Liver (tissue), 3 donors: ENCODE measurements at regions not wholly inside any gene's neighbourhood (a gene's known extent, or its start where the extent isn't known, plus 50 kb on each side); places are given as distances from the start of the nearest gene placed in this dataset.

Experiments
- CTCF ChIP-seq: fragments of 150-350 bp; IDR thresholded peaks from 2 replicates; pipeline ENCODE4 v1.5.1; 2017; ENCODE audit warnings: improper control_type of control experiment, low read depth, low read length; ENCODE audit not compliant: missing input control
- FOXA1 ChIP-seq: IDR thresholded peaks from 2 replicates; pipeline ENCODE4 v1.6.1; 2016; ENCODE audit warnings: antibody characterized with exemption
- GABPA ChIP-seq, 2 donors: IDR thresholded peaks in 1 of 2; conservative IDR thresholded peaks in 1 of 2; 2 replicates each; pipeline ENCODE4 v1.6.1; 2016; ENCODE audit warnings: antibody characterized with exemption in 2 of 2, mild to moderate bottlenecking in 1 of 2, moderate library complexity in 1 of 2
- JUND ChIP-seq, 2 donors: IDR thresholded peaks; 2 replicates each; pipeline ENCODE4 v1.6.1; 2016; ENCODE audit warnings: antibody characterized with exemption in 2 of 2
- MAX ChIP-seq: IDR thresholded peaks from 2 replicates; pipeline ENCODE4 v1.6.1; 2016; ENCODE audit warnings: antibody characterized with exemption
- RAD21 ChIP-seq, 2 donors: IDR thresholded peaks; 2 replicates each; pipeline ENCODE4 v1.6.1; 2016; ENCODE audit warnings: antibody characterized with exemption in 2 of 2, mild to moderate bottlenecking in 2 of 2
- REST ChIP-seq: IDR thresholded peaks from 2 replicates; pipeline ENCODE4 v1.6.1; 2016; ENCODE audit warnings: antibody characterized with exemption, mild to moderate bottlenecking
- RXRA ChIP-seq, 2 donors: IDR thresholded peaks; 2 replicates each; pipeline ENCODE4 v1.6.1; 2017 to 2018; ENCODE audit warnings: antibody characterized with exemption in 2 of 2, mild to moderate bottlenecking in 1 of 2
- TAF1 ChIP-seq: conservative IDR thresholded peaks from 2 replicates; pipeline ENCODE4 v1.6.1; 2016; ENCODE audit warnings: antibody characterized with exemption, mild to moderate bottlenecking
- YY1 ChIP-seq: IDR thresholded peaks from 2 replicates; pipeline ENCODE4 v1.6.1; 2016; ENCODE audit warnings: antibody characterized with exemption, mild to moderate bottlenecking
- ZBTB33 ChIP-seq: IDR thresholded peaks from 2 replicates; pipeline ENCODE4 v1.6.1; 2016; ENCODE audit warnings: antibody characterized with exemption
- donor health status: healthy.
- donor health status: healthy.

GRCh38 chr14:34007902-34008301 is 57.0 kb upstream of the EGLN3 start:
- no peak for TF ChIP-seq CTCF
- TF ChIP-seq GABPA (IDR thresholded peaks at IDR 0.05 in 1 of 2, conservative IDR thresholded peaks at IDR 0.05 in 1 of 2): no peak
- no peak for TF ChIP-seq MAX
- TF ChIP-seq RXRA (IDR thresholded peaks at IDR 0.05): no peak
- no peak for TF ChIP-seq JUND (IDR thresholded peaks at IDR 0.05)
- TF ChIP-seq ZBTB33: no peak
- TF ChIP-seq REST: no peak
- no peak for TF ChIP-seq RAD21 (IDR thresholded peaks at IDR 0.05)
- no peak for TF ChIP-seq TAF1
- TF ChIP-seq FOXA1: no peak
- no peak for TF ChIP-seq YY1
